DLD1 (cell line): ENCODE measurements at regions not wholly inside any gene's neighbourhood (a gene's known extent, or its start where the extent isn't known, plus 50 kb on each side); places are given as distances from the start of the nearest gene placed in this dataset.

Source experiments
- in situ Hi-C: cut with HindIII; loops from 2 replicates; pipeline ENCODE4 v1.10.0; 2017; ENCODE audit warnings: low sequenced_read_pairs

GRCh38 chr5:87877495-87877894 is 391.1 kb downstream of the TMEM161B start:
- in situ Hi-C loops, result no loop called here

- in situ Hi-C loops, result no loop called here
Observed at GRCh38 chr5:87877023-87877422, 391.6 kb downstream of the TMEM161B start.

DNA sequence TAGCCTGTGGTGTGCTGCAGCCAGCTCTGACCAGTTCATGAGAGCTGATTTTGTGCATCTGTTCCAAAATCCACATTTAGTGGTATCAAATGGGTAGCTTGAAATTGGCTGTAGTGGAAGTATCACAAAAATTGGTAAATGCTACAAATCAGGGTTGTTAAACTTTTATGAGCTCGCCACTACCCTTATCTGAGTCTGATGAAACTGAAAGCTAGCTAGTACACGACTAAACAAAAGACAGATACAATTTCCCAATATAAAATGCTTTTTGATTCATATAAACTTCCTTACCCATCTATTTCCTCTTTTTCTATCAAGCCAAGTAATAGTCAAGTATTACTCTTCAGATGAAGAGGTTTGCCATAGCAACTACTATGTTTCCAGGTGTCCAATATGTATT is 392.0 kb downstream of the TMEM161B start:
- in situ Hi-C loops, result no loop called here

- in situ Hi-C loops, result no loop called here
Observed at GRCh38 chr5:87872986-87873385, 395.7 kb downstream of the TMEM161B start.

DNA sequence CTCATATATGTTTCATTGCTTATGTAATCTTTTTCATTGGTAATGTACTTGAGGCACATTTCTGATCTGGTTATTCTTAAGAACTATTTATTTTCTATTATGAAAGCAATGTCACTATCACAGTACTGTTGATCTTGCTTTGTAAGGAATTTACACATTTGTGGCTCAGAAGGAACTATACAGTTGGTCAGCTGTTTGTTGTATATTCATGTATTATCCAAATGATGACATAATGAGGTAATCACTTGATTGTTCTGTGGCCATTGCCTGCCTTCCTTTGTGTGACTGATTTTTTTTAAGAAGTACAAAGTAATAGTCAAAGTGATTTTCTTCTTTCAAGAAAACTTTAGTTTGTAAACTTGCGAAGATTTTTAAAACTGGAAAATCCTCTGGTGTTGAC is 399.9 kb downstream of the TMEM161B start:
- in situ Hi-C loops, result no loop called here

DNA sequence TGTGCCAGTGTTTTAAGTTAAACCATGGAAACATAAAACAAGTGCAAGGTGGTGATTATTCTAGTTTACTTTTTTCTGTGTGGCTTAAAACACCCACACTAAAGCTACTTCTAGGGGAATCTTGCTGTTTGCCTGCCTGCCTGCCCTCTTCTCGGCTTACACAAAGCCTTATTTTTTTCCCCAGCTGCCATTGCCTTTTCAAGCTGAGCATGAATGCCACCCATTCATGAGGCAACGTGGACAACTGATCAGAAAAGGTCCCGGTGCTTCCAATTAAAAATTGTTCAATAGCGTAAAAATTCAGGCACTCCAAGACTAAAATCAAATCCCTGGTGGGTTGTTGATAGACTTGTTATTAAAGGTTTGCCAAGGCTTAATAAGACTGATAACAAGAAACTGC is 401.4 kb downstream of the TMEM161B start:
- in situ Hi-C loops, result no loop called here

GRCh38 chr5:87853541-87853940 is 415.1 kb downstream of the TMEM161B start:
- in situ Hi-C loops, result no loop called here

DNA sequence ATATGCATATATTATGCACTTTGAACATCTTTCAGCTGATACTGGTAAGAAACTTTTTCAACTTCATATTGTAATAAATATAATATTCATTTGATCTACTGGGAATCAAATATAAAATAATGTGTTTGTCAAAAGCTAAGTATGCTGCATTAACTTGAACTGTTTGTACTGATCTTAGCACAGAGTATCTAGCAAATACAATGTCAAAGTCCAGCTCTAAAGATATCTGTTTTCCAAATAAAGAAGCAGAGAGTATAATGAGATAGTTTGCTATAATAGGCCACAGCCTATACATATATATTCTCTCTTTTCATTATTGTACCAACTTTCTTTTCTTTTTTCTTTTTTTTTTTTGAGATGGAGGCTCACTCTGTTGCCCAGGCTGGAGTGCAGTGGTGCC is 417.0 kb downstream of the TMEM161B start:
- in situ Hi-C loops, result no loop called here

GRCh38 chr5:87850843-87851242 is 417.8 kb downstream of the TMEM161B start:
- in situ Hi-C loops, result no loop called here

GRCh38 chr5:87845734-87846133 is 422.9 kb downstream of the TMEM161B start:
- in situ Hi-C loops, result no loop called here

DNA sequence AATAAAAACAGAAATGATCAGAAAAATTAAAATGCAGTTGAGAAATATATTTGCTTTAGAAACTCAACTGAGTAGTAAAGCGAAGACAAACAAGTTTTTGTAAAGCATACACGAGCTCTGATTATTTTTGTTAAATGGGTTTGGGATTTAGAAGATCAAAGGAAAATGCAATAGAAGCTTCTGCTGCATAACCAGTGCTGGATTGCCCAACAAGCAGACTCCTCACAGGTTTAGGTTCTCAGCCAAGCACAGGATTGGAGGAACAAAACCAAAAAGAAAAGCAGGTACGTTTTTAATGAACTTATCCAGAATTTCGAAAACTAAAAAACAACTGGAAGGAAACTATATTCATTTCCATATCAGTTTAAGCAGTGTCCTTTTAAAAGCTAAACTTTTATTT is 423.8 kb downstream of the TMEM161B start:
- in situ Hi-C loops, result no loop called here

DNA sequence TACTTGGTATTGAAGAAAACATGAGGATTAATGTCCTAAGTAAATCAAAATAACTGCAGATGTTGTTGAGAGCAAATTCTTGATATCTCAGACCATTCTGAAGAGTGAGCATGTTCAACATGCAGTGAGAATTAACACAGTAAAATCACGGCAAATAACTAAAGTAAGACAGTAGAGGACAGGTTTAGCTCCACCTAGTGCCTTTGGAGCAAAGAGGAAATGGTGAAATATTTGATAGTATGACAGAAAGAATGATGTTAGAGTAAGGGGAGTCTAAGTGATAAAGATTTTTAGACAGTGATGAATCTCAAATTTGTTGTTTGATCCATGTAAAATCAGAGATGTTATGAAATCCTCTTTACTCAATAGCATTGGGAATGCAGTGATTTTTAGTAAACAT is 424.2 kb downstream of the TMEM161B start:
- in situ Hi-C loops, result no loop called here

GRCh38 chr5:87836696-87837095 is 424.0 kb upstream of the CCNH start:
- in situ Hi-C loops, result no loop called here

- in situ Hi-C loops, result no loop called here
Observed at GRCh38 chr5:87831499-87831898, 418.8 kb upstream of the CCNH start.

DNA sequence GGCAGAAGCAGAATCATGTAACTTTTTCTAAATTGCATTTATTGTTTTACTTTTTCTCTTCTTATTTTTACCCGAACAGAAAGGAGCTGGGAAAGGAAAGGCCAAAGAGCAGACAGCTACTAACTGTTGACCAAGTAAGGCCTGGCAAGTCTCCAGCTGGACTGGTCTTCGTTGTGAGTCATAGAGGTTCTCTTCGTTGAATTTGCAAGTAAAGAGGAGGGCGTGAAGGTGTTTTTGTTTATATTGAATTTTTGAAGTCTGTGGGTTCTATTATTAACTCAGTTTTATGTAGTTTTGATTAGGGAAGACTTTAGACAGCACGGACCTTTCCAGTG is 416.5 kb upstream of the CCNH start:
- in situ Hi-C loops, result no loop called here

- in situ Hi-C loops, result no loop called here
Observed at GRCh38 chr5:87828545-87829216, 416.0 kb upstream of the CCNH start.

- in situ Hi-C loops, result no loop called here
Observed at GRCh38 chr5:87827539-87827938, 414.8 kb upstream of the CCNH start.

GRCh38 chr5:87826507-87826906 is 413.8 kb upstream of the CCNH start:
- in situ Hi-C loops, result no loop called here

GRCh38 chr5:87825583-87825982 is 412.9 kb upstream of the CCNH start:
- in situ Hi-C loops, result no loop called here

GRCh38 chr5:87807783-87808182 is 395.1 kb upstream of the CCNH start:
- in situ Hi-C loops, result no loop called here

- in situ Hi-C loops, result no loop called here
Observed at GRCh38 chr5:87803352-87803751, 390.6 kb upstream of the CCNH start.

DNA sequence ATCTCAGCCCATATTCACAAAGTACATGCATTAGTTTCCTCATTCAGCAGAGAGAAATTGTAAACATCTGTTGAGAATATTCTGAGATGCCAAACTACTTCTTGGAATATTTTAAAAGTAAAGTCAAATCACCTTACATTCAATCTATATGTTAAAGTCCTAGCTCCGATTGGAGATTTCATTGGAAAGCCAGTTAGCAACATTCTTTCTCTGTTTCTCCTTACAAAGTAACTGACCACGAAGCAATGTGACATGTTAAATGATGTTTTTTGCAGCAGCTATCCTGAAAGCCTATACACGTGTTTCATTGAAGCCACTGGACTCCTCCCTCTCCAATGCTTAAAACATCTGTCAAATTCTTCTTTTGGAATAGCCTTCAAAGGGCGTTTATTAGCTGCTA is 379.1 kb upstream of the CCNH start:
- in situ Hi-C loops, result no loop called here

DNA sequence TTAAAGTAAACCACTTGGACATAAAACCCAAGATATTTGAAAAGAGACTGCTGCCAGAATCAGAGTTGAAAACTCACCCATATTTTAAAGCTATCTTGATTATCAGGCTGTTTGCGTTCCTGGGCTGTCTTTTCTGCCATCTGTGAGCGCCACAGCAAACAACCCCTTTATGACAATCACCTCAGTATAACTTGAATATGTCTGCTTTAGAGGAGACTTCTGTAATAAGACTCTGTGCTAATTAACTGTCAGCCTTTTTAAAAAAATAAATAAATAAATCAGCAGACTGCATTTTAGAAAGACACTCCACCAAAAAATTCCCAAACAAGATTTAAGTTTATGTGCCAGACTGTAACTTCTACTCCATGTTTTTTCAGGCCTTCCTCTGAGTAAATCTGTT is 375.7 kb upstream of the CCNH start:
- in situ Hi-C loops, result loop anchor here (10.0 kb wide), 1 partner anchor 906 kb away; no protein-coding TSS in a partner anchor
